ENCODE measurements at regions not wholly inside any gene's neighbourhood (a gene's known extent, or its start where the extent isn't known, plus 50 kb on each side); places are given as distances from the start of the nearest gene placed in this dataset.
A peak's percentile ranks its signal among the peaks of the same experiment; 100 is the strongest.
"Not testable (repeated sequence)": the region's sequence is repeated elsewhere in the genome, so short reads cannot be mapped to it uniquely, and the experiment has no call there.

DNA sequence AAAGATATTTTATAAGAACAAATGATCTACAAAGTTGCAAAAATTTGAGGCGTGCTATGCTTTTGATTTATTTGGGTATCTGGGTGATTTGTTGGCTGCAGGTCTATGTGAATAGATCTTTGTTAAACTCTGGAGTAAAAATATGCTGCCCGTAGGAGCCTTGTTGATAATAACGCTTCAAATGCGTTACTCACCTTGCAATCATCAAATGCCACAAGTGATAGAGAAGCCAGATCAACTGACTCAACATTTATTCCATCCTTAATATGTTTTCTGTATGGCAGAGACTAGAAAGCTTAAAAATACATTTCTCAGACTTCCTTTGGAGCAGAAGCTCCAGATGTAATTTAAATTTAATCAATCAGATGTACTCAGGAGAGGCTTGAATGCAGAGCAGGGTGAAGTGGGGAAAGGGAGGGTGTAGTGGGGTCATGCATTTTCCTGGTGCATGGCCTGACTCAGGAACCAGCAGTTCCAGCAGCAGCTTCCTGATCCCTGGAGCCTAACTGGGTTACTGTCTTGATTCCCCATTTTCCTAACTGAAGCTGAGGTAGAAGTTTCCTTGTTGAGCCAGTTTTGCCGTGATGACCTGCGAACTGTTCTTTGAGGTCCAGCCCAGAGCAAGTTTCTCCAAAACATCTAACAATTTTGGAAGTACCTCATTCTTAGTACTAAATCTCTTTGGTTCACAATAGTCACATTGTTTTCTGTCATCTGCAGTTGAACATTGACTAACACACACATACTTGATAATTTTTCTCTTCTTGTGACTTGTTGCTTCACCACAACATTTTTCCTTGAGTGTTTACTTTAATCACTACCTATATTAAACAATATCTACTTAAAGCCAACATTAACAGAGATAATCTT, 284.7 kb upstream of the CWC22 start:
- no peak for DNase-seq

DNA sequence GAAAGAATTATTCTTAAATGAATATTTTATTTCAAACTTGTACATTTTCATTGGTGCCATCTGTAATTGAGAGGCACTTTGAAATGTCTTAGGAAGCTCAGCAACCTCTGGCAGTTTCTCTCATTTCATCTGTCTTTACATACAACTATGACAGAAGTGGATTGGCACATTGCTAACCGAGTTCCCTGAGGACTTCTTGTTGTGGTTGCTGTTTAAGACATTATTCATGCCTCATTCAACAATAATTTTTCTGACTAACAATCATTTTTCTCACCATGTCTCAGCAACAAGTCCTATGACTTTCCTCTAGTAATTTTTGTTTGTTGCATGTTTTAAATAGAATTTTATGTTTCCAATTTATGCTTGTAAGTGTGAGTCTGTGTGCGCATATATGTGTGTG, 284.0 kb upstream of the CWC22 start:
- DNase-seq, result no peak

GRCh38 chr2:180289627-180290026, 282.5 kb upstream of the CWC22 start:
- no peak for DNase-seq

- no peak for DNase-seq
Measured at GRCh38 chr2:180279581-180279980, 272.5 kb upstream of the CWC22 start.

DNA sequence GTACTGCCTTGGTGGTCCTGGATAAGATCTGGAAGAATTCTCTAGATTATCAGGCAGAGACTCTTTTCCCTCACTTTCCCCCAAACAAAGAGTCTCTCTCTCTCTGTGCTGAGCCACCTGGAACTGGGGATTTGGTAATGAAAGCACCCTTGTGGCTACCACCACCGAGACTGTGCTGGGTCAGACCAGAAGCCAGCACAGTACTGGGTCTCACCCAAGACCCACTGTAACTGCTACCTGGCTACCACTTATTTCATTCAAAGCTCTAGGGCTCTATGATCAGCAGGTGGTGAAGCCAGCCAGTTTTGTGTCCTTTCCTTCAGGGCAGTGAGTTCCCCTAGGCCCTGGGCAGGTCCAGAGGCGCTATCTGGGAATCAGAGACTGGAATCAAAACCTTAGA, 269.6 kb upstream of the CWC22 start:
- DNase-seq, result no peak

DNA sequence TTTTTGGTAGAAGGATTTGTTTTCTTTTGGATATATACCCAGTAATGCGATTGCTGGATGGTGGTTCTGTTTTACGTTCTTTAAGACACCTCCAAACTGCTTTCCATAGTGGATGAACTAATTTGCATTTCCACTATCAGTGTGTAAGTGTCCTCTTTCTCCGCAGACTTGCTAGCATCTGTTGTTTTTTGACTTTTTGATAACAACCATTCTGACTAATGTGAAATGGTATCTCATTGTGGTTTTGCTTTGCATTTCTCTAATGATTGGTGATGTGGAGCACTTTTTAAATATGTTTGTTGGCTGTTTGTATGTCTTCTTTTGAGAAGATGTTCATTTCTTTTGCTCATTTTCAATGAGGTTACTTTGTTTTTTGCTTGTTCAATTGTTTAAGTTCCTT, 260.9 kb upstream of the CWC22 start:
- DNase-seq, result no peak

GRCh38 chr2:180261976-180262375, 254.9 kb upstream of the CWC22 start:
- DNase-seq, result no peak

- no peak for DNase-seq
Measured at GRCh38 chr2:180258579-180258978, 251.5 kb upstream of the CWC22 start.

GRCh38 chr2:180258041-180258537, 251.0 kb upstream of the CWC22 start:
- no peak for DNase-seq

DNA sequence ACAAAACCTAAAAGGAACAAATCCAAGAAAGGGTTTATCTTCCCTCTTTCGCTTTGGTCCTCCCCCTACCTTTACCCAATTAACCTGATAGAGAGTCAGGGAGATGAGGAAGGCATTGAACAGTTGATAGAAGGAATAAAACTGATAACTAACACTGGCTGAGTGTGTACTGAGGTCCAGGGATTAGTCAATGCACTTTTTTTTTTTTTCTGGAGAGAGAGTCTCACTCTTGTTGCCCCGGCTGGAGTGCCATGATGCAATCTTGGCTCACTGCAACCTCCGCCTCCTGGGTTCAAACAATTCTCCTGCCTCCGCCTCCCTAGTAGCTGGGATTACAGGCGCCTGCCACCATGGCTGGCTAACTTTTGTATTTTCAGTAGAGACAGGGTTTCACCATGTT, 250.2 kb upstream of the CWC22 start:
- no peak for DNase-seq

GRCh38 chr2:180255981-180256380, 248.9 kb upstream of the CWC22 start:
- DNase-seq, result no peak

DNA sequence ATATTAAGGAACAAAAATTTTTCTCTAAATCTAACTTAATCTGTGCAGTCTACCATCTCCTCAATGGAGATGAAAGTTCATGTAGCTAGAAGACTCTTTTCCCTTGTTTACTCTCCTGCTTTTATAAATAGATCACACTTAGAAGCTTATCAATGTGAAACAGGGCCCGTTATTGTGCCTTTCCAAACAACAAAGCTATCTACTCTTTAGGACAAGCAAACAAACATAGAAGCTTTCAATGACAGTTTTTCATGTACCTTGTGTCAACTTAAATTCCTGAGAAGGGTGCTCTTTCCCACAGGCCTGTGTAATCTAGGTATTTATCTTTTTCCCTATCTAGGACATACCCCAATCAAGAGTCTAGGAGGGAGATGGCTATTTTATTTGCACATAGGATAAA, 247.8 kb upstream of the CWC22 start:
- no peak for DNase-seq

DNA sequence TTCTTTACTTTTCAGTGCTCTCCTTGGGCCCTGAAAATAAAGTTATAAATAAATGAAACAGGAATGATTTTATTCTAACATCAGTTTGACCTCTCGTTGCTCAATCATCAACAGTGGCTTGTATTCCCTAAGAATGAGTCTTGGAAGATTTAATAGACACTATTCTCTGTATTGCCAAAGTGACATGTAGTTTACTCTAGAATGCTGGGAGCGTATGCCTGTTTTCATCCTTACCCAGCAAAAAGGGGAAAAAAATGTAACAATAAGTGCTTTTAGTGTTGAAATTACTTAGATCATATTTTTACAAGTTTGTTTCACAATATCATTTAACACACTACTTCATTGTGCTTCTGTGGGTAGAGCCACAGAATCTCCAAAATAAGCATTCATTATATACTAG, 240.6 kb upstream of the CWC22 start:
- no peak for DNase-seq

DNA sequence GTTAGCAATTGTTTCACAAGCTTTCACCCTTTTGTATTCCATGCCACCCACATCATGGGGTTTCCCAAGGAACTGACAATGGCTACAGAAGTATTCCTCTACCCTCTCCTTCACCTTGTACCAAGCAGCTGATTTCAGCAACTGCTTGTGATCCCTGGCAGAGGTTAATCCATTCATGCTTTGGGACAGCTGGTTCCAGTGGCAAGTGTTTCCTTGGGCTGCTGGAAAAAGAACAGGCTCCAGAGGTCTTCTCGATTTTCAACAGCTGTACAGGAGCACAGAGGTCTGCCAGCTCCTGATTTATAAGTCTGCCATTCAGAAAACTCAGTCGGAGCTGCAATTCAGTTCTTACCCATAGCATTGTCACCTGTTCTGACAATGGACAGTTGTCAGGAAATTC, 239.2 kb upstream of the CWC22 start:
- no peak for DNase-seq

DNA sequence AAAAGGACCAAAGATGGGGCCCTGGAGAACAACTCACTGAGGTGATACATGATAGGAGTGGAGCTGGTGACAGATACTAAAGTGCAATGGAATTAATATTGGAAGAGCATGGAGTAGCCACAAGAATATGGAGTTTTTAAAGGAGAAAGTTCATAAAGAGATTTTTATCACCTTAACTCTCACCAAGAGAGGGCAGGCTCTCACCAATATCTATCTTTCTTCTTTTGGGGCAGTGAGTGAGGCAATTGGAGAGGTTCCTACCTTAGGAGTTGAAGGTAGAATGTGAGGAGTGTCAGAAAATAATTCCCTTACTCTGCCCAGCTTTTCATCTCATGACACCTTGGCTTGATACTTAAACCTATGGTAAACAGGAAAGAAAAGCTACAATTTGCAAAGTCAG, 233.7 kb upstream of the CWC22 start:
- DNase-seq, result no peak

- no peak for DNase-seq
Measured at GRCh38 chr2:180238729-180239128, 231.6 kb upstream of the CWC22 start.

DNA sequence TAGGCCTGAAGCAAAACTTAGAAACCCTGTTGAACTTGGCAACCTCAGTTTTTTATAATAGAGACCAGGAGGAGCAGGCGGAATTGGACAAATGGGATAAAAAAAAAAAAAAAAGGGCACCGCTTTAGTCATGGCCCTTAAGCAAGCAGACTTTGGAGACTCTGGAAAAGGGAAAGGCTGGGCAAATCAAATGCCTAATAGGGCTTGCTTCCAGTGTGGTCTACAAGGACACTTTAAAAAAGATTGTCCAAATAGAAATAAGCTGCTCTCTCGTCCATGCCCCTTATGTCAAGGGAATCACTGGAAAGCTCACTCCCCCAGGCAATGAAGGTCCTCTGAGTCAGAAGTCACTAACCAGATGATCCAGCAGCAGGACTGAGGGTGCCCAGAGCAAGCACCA, 229.0 kb upstream of the CWC22 start:
- DNase-seq, result not testable (repeated sequence)

- not testable (repeated sequence) for DNase-seq
Measured at GRCh38 chr2:180235506-180235905, 228.4 kb upstream of the CWC22 start.

- DNase-seq, result not testable (repeated sequence)
Measured at GRCh38 chr2:180234991-180235390, 227.9 kb upstream of the CWC22 start.

DNA sequence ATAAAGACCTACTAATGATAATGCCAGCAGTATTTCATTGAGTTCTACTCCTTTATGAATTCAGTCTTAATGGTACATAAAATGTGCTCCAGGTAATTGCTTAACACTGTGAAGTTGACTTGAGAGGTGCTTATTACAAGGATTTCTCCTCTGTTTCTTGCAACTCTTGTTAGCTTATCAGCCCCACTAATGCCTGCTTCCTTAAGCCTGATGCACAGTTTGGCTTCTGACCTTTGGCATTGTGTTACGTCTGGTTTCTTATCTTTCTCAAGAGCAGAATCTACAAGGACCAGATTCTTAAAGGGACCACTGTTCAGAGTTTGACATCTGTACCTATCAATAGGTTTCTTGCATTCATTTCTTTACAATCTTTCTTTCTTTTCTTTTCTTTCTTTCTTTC, 223.9 kb upstream of the CWC22 start:
- DNase-seq, result no peak

DNA sequence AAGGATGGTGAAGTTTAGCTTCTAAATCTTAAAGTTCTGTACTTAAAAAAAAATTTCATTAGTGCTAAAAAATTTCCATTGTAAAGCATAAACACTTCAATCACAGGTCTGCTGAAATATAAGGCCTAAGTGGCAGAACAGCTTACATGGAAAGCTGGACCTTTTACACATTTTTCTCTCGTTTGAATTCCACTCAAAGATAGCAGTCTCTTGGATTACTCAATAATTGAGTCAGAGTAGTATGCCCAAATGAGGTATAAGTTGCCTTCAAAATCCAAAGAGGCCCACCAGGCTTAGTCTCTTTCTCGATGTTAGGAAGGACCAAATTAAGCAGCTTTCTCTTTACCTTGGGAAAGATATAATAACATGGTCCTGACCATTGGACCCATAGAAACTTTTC, 220.4 kb upstream of the CWC22 start:
- DNase-seq, result no peak

- no peak for DNase-seq
Measured at GRCh38 chr2:180225118-180225517, 218.0 kb upstream of the CWC22 start.

GRCh38 chr2:180222644-180223043, 215.5 kb upstream of the CWC22 start:
- peak; percentile 64 for DNase-seq

- DNase-seq, result peak; percentile 61
Measured at GRCh38 chr2:180219491-180219890, 212.4 kb upstream of the CWC22 start.

Measured in skin of body (tissue), 1 donor.